Activated B cell treated with CpG ODN at 0.5 μM for 24 hours (primary cell): ENCODE measurements at regions not wholly inside any gene's neighbourhood (a gene's known extent, or its start where the extent isn't known, plus 50 kb on each side); places are given as distances from the start of the nearest gene placed in this dataset.

Source experiments
- ATAC-seq: fragments of 200-7000 bp; cut with Tn5 transposase; one replicate; pipeline ENCODE4 v1.10.0; 2021; ENCODE audit warnings: low read depth, mild to moderate bottlenecking, moderate library complexity
- CTCF ChIA-PET: fragments of 350-600 bp; sonication (Branson Sonifier 250); formaldehyde crosslinking; loops from one replicate; lab custom pipeline; 2021; ENCODE audit warnings: antibody characterized with exemption; lab: Charles Lee
- POLR2A ChIA-PET: fragments of 350-600 bp; sonication (Branson Sonifier 250); formaldehyde crosslinking; loops from one replicate; lab custom pipeline; 2021; ENCODE audit warnings: antibody characterized with exemption; lab: Charles Lee
- DNase-seq: peaks from one replicate; pipeline ENCODE4 v3.0.0; 2022
- H3K27ac Mint-ChIP-seq: one replicate; pipeline ENCODE4 v1.8.0; 2020; ENCODE audit warnings: mixed read lengths
- H3K27me3 Mint-ChIP-seq: one replicate; pipeline ENCODE4 v1.8.0; 2021; ENCODE audit warnings: mixed read lengths
- H3K36me3 Mint-ChIP-seq: one replicate; pipeline ENCODE4 v1.8.0; 2021; ENCODE audit warnings: low read depth, mixed read lengths
- H3K4me1 Mint-ChIP-seq: one replicate; pipeline ENCODE4 v1.8.0; 2021; ENCODE audit warnings: mixed read lengths
- H3K4me3 Mint-ChIP-seq: one replicate; pipeline ENCODE4 v1.8.0; 2020; ENCODE audit warnings: mild to moderate bottlenecking, mixed read lengths
- H3K9me3 Mint-ChIP-seq: one replicate; pipeline ENCODE4 v1.8.0; 2020; ENCODE audit warnings: mixed read lengths
- intact Hi-C: fragments of 100-400 bp; cut with micrococcal nuclease; formaldehyde crosslinking; loops from one replicate; pipeline ENCODE4 v1.15.1; 2024
- TF ChIP-seq, protein P1 (sequence below): fragments of 200-600 bp; IDR thresholded peaks from one replicate; pipeline ENCODE4 v1.8.0; 2022; ENCODE audit warnings: antibody characterized with exemption, mild to moderate bottlenecking

DNA sequence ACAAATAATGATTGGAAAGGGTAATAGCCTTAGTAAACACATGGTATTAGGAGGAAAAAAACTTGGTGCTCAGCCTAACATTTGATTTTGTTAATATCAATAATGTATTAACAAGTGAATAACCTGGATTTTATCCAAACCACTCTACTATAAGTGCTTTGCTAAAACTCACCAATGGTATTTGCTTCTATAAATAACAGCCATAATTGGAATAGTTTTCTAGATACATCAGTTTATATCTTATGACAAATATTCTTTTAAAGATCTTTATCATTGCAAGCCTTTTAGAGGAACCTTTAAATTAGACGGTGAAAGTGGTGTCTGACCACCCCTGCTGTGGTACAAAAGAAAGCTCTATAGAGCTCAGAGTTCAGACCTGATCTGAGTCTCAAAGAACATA is 123.9 kb downstream of the SHOX2 start:
- Mint-ChIP-seq H3K27me3 (no peaks in the 10 kb centered on the region), H3K4me3 (no peak overlapping the region), H3K9me3 (no peaks in the 10 kb centered on the region), H3K27ac (no peak overlapping the region), H3K4me1 (no peaks in the 10 kb centered on the region), H3K36me3 (no peaks in the 10 kb centered on the region)
- ATAC-seq: no peak
- ChIA-PET POLR2A (no interaction called here), CTCF (no interaction called here)
- no peak for DNase-seq
- intact Hi-C loops: no loop called here
- TF ChIP-seq, protein P1, sequence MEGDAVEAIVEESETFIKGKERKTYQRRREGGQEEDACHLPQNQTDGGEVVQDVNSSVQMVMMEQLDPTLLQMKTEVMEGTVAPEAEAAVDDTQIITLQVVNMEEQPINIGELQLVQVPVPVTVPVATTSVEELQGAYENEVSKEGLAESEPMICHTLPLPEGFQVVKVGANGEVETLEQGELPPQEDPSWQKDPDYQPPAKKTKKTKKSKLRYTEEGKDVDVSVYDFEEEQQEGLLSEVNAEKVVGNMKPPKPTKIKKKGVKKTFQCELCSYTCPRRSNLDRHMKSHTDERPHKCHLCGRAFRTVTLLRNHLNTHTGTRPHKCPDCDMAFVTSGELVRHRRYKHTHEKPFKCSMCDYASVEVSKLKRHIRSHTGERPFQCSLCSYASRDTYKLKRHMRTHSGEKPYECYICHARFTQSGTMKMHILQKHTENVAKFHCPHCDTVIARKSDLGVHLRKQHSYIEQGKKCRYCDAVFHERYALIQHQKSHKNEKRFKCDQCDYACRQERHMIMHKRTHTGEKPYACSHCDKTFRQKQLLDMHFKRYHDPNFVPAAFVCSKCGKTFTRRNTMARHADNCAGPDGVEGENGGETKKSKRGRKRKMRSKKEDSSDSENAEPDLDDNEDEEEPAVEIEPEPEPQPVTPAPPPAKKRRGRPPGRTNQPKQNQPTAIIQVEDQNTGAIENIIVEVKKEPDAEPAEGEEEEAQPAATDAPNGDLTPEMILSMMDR: no peak

DNA sequence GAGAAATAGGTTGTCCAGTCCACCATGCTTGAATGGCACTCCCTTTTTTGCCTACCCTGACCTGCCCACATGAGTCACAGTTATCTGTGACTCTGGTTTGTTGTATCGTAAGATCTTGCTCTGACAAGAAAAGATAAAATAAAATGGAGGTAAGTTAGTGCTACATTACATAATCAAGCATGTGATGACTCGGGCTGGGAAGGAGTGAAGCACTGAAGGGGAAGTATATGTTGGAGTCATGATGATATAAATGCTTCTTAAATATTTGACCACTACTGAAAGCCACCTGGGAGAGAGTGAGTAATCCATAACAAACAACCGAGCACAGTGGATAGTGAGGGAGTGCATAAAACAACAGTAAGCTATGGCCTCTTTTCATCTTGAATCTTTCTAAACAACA is 124.4 kb downstream of the SHOX2 start:
- intact Hi-C loops: no loop called here

DNA sequence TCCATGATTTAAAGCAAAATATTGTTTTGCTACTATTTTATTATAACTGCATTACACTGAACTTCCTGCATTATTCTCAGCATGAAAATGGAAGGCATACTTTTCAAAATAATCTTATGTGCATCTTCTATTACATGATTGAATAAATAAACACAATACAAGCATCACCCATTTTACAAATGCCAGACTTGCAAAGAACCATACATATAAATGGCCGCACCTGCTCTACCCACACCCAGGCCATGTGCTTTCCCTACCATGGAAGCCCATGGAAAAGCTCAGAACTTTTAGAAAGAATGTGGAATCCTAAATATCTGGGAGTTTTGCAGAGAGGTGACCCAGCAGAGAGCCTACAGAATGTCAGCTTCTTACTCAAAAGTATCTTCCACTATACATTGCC is 127.2 kb downstream of the SHOX2 start:
- no peak for ATAC-seq
- Mint-ChIP-seq H3K27ac (no peak overlapping the region), H3K4me1 (no peaks in the 10 kb centered on the region), H3K4me3 (no peak overlapping the region), H3K27me3 (no peaks in the 10 kb centered on the region), H3K36me3 (no peaks in the 10 kb centered on the region), H3K9me3 (no peaks in the 10 kb centered on the region)
- DNase-seq: no peak
- intact Hi-C loops: no loop called here
- TF ChIP-seq, protein P1: no peak
- POLR2A ChIA-PET: no interaction called here
- CTCF ChIA-PET: no interaction called here

More for the DNA sequence above, 124.4 kb downstream of the SHOX2 start:
- H3K27ac Mint-ChIP-seq: no peak overlapping the region
- no peak overlapping the region for H3K4me3 Mint-ChIP-seq
- no peaks in the 10 kb centered on the region for H3K9me3 Mint-ChIP-seq
- no peaks in the 10 kb centered on the region for H3K27me3 Mint-ChIP-seq
- CTCF ChIA-PET: no interaction called here
- POLR2A ChIA-PET: no interaction called here
- H3K36me3 Mint-ChIP-seq: no peaks in the 10 kb centered on the region
- ATAC-seq (no peak), DNase-seq (no peak)
- TF ChIP-seq, protein P1: no peak
- no peaks in the 10 kb centered on the region for H3K4me1 Mint-ChIP-seq

DNA sequence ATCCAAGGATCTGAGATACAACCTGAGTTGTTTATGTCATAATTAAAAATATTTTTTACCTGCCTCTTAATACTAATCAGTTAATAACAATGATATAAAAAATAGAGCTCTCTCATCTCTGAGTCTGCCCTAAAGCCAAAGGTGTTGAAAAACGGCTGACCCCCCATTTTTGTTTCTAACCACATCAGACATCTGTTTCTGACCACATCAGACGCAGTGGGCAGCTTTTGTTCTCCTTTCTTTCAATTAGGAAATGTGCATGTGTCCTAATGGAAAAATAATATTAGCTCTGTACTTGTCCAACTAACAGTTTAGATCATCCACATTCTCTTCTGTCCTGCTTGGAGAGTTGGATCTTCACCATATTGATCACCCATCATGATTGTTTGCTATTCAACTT is 144.6 kb downstream of the SHOX2 start:
- no peak for ATAC-seq
- DNase-seq: no peak
- no peaks in the 10 kb centered on the region for H3K36me3 Mint-ChIP-seq
- H3K27me3 Mint-ChIP-seq: no peaks in the 10 kb centered on the region
- intact Hi-C loops: no loop called here
- H3K4me3 Mint-ChIP-seq: no peak overlapping the region
- ChIA-PET POLR2A (no interaction called here), CTCF (no interaction called here)
- TF ChIP-seq, protein P1: no peak
- H3K27ac Mint-ChIP-seq: no peak overlapping the region
- no peaks in the 10 kb centered on the region for H3K9me3 Mint-ChIP-seq
- no peaks in the 10 kb centered on the region for H3K4me1 Mint-ChIP-seq

DNA sequence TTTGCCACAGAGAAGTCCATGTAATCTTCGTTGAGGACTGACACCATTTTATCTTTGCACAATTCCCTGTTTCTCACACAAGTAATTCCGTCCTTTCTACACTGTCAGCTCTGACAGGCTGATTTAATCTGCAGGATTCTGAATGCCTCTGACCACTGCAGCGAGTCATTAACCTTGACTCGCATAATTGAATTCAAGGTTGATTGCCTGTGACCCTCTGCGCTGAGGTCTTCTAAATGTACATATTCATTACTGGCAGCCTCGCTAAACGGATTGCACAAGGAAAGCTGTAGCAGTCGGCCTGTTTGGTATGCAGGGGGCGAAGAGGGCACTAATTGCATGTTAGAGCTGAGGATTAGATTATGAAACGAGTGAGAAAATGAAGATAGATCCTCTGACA is 147.8 kb downstream of the SHOX2 start:
- no peaks in the 10 kb centered on the region for H3K27me3 Mint-ChIP-seq
- intact Hi-C loops: no loop called here
- peaks cover 2% of the 10 kb centered on the region for H3K9me3 Mint-ChIP-seq
- H3K36me3 Mint-ChIP-seq: no peaks in the 10 kb centered on the region
- no peak overlapping the region for H3K4me3 Mint-ChIP-seq
- CTCF ChIA-PET: no interaction called here
- TF ChIP-seq, protein P1: no peak
- H3K4me1 Mint-ChIP-seq: no peaks in the 10 kb centered on the region
- POLR2A ChIA-PET: no interaction called here
- no peak for ATAC-seq
- DNase-seq: no peak
- H3K27ac Mint-ChIP-seq: no peak overlapping the region
